K562 (cell line): ENCODE measurements at regions not wholly inside any gene's neighbourhood (a gene's known extent, or its start where the extent isn't known, plus 50 kb on each side); places are given as distances from the start of the nearest gene placed in this dataset.

ENCODE experiments used
- ATAC-seq: fragments of 200-7000 bp; cut with Tn5 transposase; 3 replicates; pipeline ENCODE4 v1.9.1; 2020; ENCODE audit warnings: moderate library complexity
- BruUV-seq: library from RNA; stranded (reverse); fragments of 400-500 nt; replicated peaks from 2 replicates; lab custom pipeline; 2021; lab: Mats Ljungman, UMichigan
- CTCF ChIA-PET: fragments of 300-600 bp; formaldehyde crosslinking; extraction: SDS; loops from one replicate; lab custom pipeline; 2021; ENCODE audit warnings: low intra/inter-chr PET ratio; lab: Yijun Ruan, JAX
- POLR2A ChIA-PET: fragments of 300-600, 350-650 bp; sonication (Branson Sonifier 250); formaldehyde crosslinking; extraction: SDS; loops from one replicate; lab custom pipeline; 2021; ENCODE audit warnings: antibody characterized with exemption, inconsistent platforms; lab: Yijun Ruan, JAX
- DNase-seq, 4 experiments: peaks; one replicate each; pipeline versions ENCODE4 v3.0.0 to v3.0.0-alpha.2; 2011 to 2018; ENCODE audit warnings: low spot score in 3 of 4, mixed read lengths in 3 of 4; ENCODE audit errors: extremely low read depth in 1 of 4
- FAIRE-seq: peaks from 2 replicates; lab custom pipeline; 2011; peaks lifted over from hg19 to GRCh38; lab: Jason Lieb, UNC
- H2AFZ ChIP-seq: 2 replicates; pipeline ENCODE4 v1.6.0; 2011; ENCODE audit warnings: low read depth, low read length, control low read depth, inconsistent platforms
- H3K27ac ChIP-seq: fragments of 200-600 bp; 3 replicates; pipeline ENCODE4 v1.8.0; 2011; ENCODE audit warnings: low read depth, mild to moderate bottlenecking, control low read depth, inconsistent platforms, low read length, moderate library complexity, mixed read lengths; ENCODE audit errors: extremely low read depth
- H3K27me3 ChIP-seq, 2 experiments: fragments of 300-600 bp in 1 of 2; 2 replicates in 1 of 2; 3 replicates in 1 of 2; pipeline versions ENCODE4 v1.6.0 to v1.8.0; 2011; ENCODE audit warnings: inconsistent platforms in 2 of 2, low read length in 2 of 2, mild to moderate bottlenecking in 1 of 2, mixed read lengths in 1 of 2, moderate library complexity in 1 of 2; ENCODE audit not compliant: control insufficient read depth in 2 of 2, insufficient read depth in 2 of 2
- H3K36me3 ChIP-seq: fragments of 300-600 bp; 3 replicates; pipeline ENCODE4 v1.8.0; 2011; ENCODE audit warnings: mild to moderate bottlenecking, low read length, inconsistent platforms; ENCODE audit not compliant: control insufficient read depth, insufficient read depth
- H3K4me1 ChIP-seq, 2 experiments: fragments of 200-600 bp in 1 of 2; replicated peaks in 1 of 2; 2 replicates in 1 of 2; 3 replicates in 1 of 2; pipeline versions ENCODE4 v1.5.1 to v1.8.0; 2011; ENCODE audit warnings: inconsistent platforms in 2 of 2, low read length in 2 of 2, mild to moderate bottlenecking in 1 of 2, mixed read lengths in 1 of 2, moderate library complexity in 1 of 2; ENCODE audit not compliant: control insufficient read depth in 2 of 2, insufficient read depth in 2 of 2
- H3K4me2 ChIP-seq: 2 replicates; pipeline ENCODE4 v1.6.1; 2011; ENCODE audit warnings: low read length, control low read depth, inconsistent platforms, mixed read lengths; ENCODE audit not compliant: insufficient read depth
- H3K4me3 ChIP-seq: fragments of 200-600 bp; sonication (generic), shearing (Covaris generic); 2 replicates; pipeline ENCODE4 v1.5.1; 2016; ENCODE audit warnings: control low read depth, inconsistent platforms
- H3K79me2 ChIP-seq: fragments of 200-600 bp; 3 replicates; pipeline ENCODE4 v1.8.0; 2011; ENCODE audit warnings: low read length, inconsistent platforms; ENCODE audit not compliant: control insufficient read depth, insufficient read depth
- H3K9ac ChIP-seq, 2 experiments: 2 replicates each; pipeline versions ENCODE4 v1.6.0 to v1.6.1; 2011; ENCODE audit warnings: low read depth in 2 of 2, low read length in 2 of 2, control low read depth in 1 of 2, inconsistent platforms in 1 of 2, mild to moderate bottlenecking in 1 of 2, mixed read lengths in 1 of 2; ENCODE audit not compliant: insufficient read depth in 1 of 2
- H3K9me1 ChIP-seq: one replicate; pipeline ENCODE4 v1.6.0; 2011; ENCODE audit warnings: inconsistent platforms, mild to moderate bottlenecking, low read length, moderate library complexity; ENCODE audit not compliant: control insufficient read depth, insufficient read depth
- H3K9me3 ChIP-seq: replicated peaks from 2 replicates; pipeline ENCODE4 v1.5.1; 2011; ENCODE audit warnings: low read depth, low read length, inconsistent platforms; ENCODE audit not compliant: control insufficient read depth, insufficient read depth
- H4K20me1 ChIP-seq: replicated peaks from 2 replicates; pipeline ENCODE4 v1.6.1; 2011; ENCODE audit warnings: low read length, inconsistent platforms, mixed read lengths; ENCODE audit not compliant: control insufficient read depth, insufficient read depth
- BCL6 ChIP-seq: fragments of 250-450 bp; sonication (Bioruptor Pico); IDR thresholded peaks from 2 replicates; pipeline ENCODE4 v1.4.0; 2020
- C11orf30 ChIP-seq: fragments of 450-650 bp; IDR thresholded peaks from 2 replicates; pipeline ENCODE4 v1.6.1; 2016; ENCODE audit warnings: low read depth, mild to moderate bottlenecking
- FOSL1 ChIP-seq: fragments of 200-800 bp; sonication (Bioruptor generic); conservative IDR thresholded peaks from 2 replicates; pipeline ENCODE4 v1.6.1; 2016; ENCODE audit warnings: missing genetic modification characterization, missing compliant biosample characterization
- HIVEP1 ChIP-seq: fragments of 250-450 bp; sonication (Bioruptor Pico); IDR thresholded peaks from 2 replicates; pipeline ENCODE4 v1.4.0; 2020; ENCODE audit warnings: mild to moderate bottlenecking
- MTA2 ChIP-seq: fragments of 450-650 bp; IDR thresholded peaks from 2 replicates; pipeline ENCODE4 v1.6.1; 2016; ENCODE audit warnings: low read depth
- PHF8 ChIP-seq: fragments of 200-600 bp; sonication (generic); IDR thresholded peaks from 2 replicates; pipeline ENCODE4 v1.6.1; 2012; ENCODE audit warnings: mixed run types, mild to moderate bottlenecking, inconsistent platforms, low read length, moderate library complexity, borderline replicate concordance
- PHTF2 ChIP-seq: fragments of 250-450 bp; sonication (Bioruptor Pico); IDR thresholded peaks from 2 replicates; pipeline ENCODE4 v1.5.0; 2021; ENCODE audit warnings: mild to moderate bottlenecking
- RBM39 ChIP-seq: fragments of 200-400 bp; formaldehyde crosslinking; optimal IDR thresholded peaks from 2 replicates; pipeline ENCODE3; 2018; ENCODE audit warnings: low read depth, low read length
- SIRT6 ChIP-seq: IDR thresholded peaks from one replicate; pipeline ENCODE4 v1.6.1; 2012; ENCODE audit warnings: low read depth, mild to moderate bottlenecking, control low read depth, inconsistent platforms, low read length, moderate library complexity
- SMARCE1 ChIP-seq: fragments of 450-650 bp; IDR thresholded peaks from 2 replicates; pipeline ENCODE4 v1.7.1; 2016; ENCODE audit warnings: mild to moderate bottlenecking
- SPI1 ChIP-seq: IDR thresholded peaks from 2 replicates; pipeline ENCODE4 v1.6.1; 2011; ENCODE audit warnings: low read depth, low read length, control low read depth, borderline replicate concordance
- TCF7L2 ChIP-seq: fragments of 150-350 bp; IDR thresholded peaks from 2 replicates; pipeline ENCODE4 v1.6.1; 2016; ENCODE audit warnings: low read depth, mild to moderate bottlenecking, low read length, moderate library complexity
- ZC3H4 ChIP-seq: sonication (generic); formaldehyde crosslinking; IDR thresholded peaks from 2 replicates; pipeline ENCODE4 v1.9.0; 2021; ENCODE audit warnings: missing genetic modification reagents, borderline replicate concordance
- ZNF134 ChIP-seq: fragments of 250-450 bp; sonication (Bioruptor Pico); conservative IDR thresholded peaks from 2 replicates; pipeline ENCODE4 v1.4.0; 2020
- WGBS: fragments of 100-300 bp; shearing (Covaris generic); methylation state at CpG from one replicate; pipeline ENCODE4 v1.1.6; 2016; ENCODE audit warnings: low coverage, mixed read lengths; ENCODE audit not compliant: insufficient coverage; ENCODE audit errors: missing lambda C conversion rate; 5-methylcytosine and 5-hydroxymethylcytosine counted together
- in situ Hi-C: fragments of 300-500 bp; cut with MboI; formaldehyde crosslinking; loops from 4 replicates; pipeline ENCODE4 v1.15.0; 2018; ENCODE audit warnings: inconsistent platforms, mixed read lengths
- intact Hi-C: fragments of 100-400 bp; cut with micrococcal nuclease; formaldehyde crosslinking; loops from 2 replicates; pipeline ENCODE4 v1.14.2; 2022

- in situ Hi-C loops = no loop called here
- Histone ChIP-seq H3K9me1 (no peaks in the 10 kb centered on the region), H3K4me1 (peaks cover 0 to 4% of the 10 kb centered on the region in 2 experiments; a peak in 2 of 5 replicates), H3K4me3 (no peak overlapping the region), H4K20me1 (no peaks in the 10 kb centered on the region), H3K79me2 (no peaks in the 10 kb centered on the region), H3K36me3 (no peaks in the 10 kb centered on the region), H3K9me3 (no peaks in the 10 kb centered on the region), H3K27me3 (no peaks in the 10 kb centered on the region), H3K27ac (no peak overlapping the region)
- no peak for FAIRE-seq
- intact Hi-C loops = no loop called here
- no TSS peak for BruUV-seq
- ATAC-seq = peak; percentile 15; the same call in 2 of the 3 replicates
- CTCF ChIA-PET = no interaction called here
- POLR2A ChIA-PET = no interaction called here
- WGBS = 55% methylated on average over 9 of the region's 9 CpGs
- DNase-seq = no peak
- TF ChIP-seq ZNF134 = no peak
- no peak for TF ChIP-seq MTA2
- no peak for TF ChIP-seq SPI1
- no peak for TF ChIP-seq PHTF2 (CRISPR knock-in tag)
- TF ChIP-seq FOSL1 = 0 out of 2 replicates have a peak, but pooled peaks have one; percentile 7
- TF ChIP-seq, all 486 proteins: peak for 1
- Histone ChIP-seq H3K9ac (no peak overlapping the region), H2AFZ (no peak overlapping the region), H3K4me2 (no peak overlapping the region)
Measured at GRCh38 chr6:105795913-105796517, 290.1 kb upstream of the PRDM1 start.

GRCh38 chr6:105795366-105795765 is 290.8 kb upstream of the PRDM1 start:
- intact Hi-C loops (no loop called here), in situ Hi-C loops (no loop called here)
- no peaks in the 10 kb centered on the region for H3K9me3 ChIP-seq
- no peak overlapping the region for H3K4me3 ChIP-seq
- no peaks in the 10 kb centered on the region for H3K79me2 ChIP-seq
- DNase-seq (no peak), ATAC-seq (no peak), FAIRE-seq (no peak)
- CTCF ChIA-PET = no interaction called here
- no peaks in the 10 kb centered on the region for H4K20me1 ChIP-seq
- no peak overlapping the region for H3K27ac ChIP-seq
- no peaks in the 10 kb centered on the region for H3K27me3 ChIP-seq
- H3K36me3 ChIP-seq = no peaks in the 10 kb centered on the region
- no TSS peak for BruUV-seq
- H3K9me1 ChIP-seq = no peaks in the 10 kb centered on the region
- no peak overlapping the region for H3K9ac ChIP-seq
- POLR2A ChIA-PET = no interaction called here
- H3K4me2 ChIP-seq = no peak overlapping the region
- H3K4me1 ChIP-seq = peaks cover 0 to 4% of the 10 kb centered on the region in 2 experiments; a peak in 2 of 5 replicates
- H2AFZ ChIP-seq = no peak overlapping the region
- TF ChIP-seq RBM39 (no peak), SMARCE1 (no peak), SIRT6 (no peak), BCL6 (CRISPR knock-in tag) (no peak), C11orf30 (no peak), ZC3H4 (CRISPR knock-in tag) (no peak), TCF7L2 (no peak), HIVEP1 (CRISPR knock-in tag) (no peak), PHF8 (no peak)
